HCT116 (cell line): ENCODE measurements at regions not wholly inside any gene's neighbourhood (a gene's known extent, or its start where the extent isn't known, plus 50 kb on each side); places are given as distances from the start of the nearest gene placed in this dataset.

Source experiments
- ATAC-seq: fragments of 200-7000 bp; cut with Tn5 transposase; 2 replicates; pipeline ENCODE4 v1.9.1; 2020; ENCODE audit warnings: mild to moderate bottlenecking, moderate library complexity
- BruUV-seq: library from RNA; stranded (reverse); fragments of 400-500 nt; replicated peaks from 2 replicates; lab custom pipeline; 2021; lab: Mats Ljungman, UMichigan
- CTCF ChIA-PET: fragments of 300-600 bp; sonication (Branson Sonifier 250); formaldehyde crosslinking; loops from one replicate; lab custom pipeline; 2021; ENCODE audit warnings: antibody characterized with exemption; lab: Charles Lee
- POLR2A ChIA-PET: fragments of 300-600, 350-600 bp; sonication (Branson Sonifier 250); formaldehyde crosslinking; loops from one replicate; lab custom pipeline; 2021; ENCODE audit warnings: antibody characterized with exemption; lab: Charles Lee
- RAD21 ChIA-PET, 2 experiments: fragments of 300-600 bp; sonication (Branson Sonifier 250); formaldehyde crosslinking; loops; one replicate each; lab custom pipeline; 2023; ENCODE audit warnings: low total read pairs in 2 of 2; ENCODE audit not compliant: uncharacterized antibody in 2 of 2, unreplicated experiment in 2 of 2, low non-redundant PET in 1 of 2; lab: Charles Lee
- DNase-seq: peaks from one replicate; pipeline ENCODE4 v3.0.0-alpha.2; 2010; ENCODE audit warnings: low read depth, low spot score
- H2AFZ ChIP-seq: fragments of 200-600 bp; shearing (Covaris generic), sonication (generic); 2 replicates; pipeline ENCODE4 v1.6.1; 2017; ENCODE audit warnings: low read depth, mixed run types, mixed read lengths, antibody characterized with exemption, low read length; ENCODE audit not compliant: poor library complexity, severe bottlenecking
- H3K27ac ChIP-seq: 2 replicates; pipeline ENCODE4 v1.5.1; 2012; ENCODE audit warnings: low read depth, low read length
- H3K27me3 ChIP-seq: fragments of 200-600 bp; sonication (generic); 2 replicates; pipeline ENCODE4 v1.6.1; 2016; ENCODE audit warnings: mixed run types, low read length, mixed read lengths; ENCODE audit not compliant: insufficient read depth
- H3K36me3 ChIP-seq, 2 experiments: fragments of 200-500 bp in 1 of 2; fragments of 200-600 bp in 1 of 2; sonication (Bioruptor generic) in 1 of 2; sonication (generic) in 1 of 2; 2 replicates each; pipeline versions ENCODE4 v1.5.1 to v1.6.1; 2014 to 2016; ENCODE audit warnings: low read length in 2 of 2, inconsistent platforms in 1 of 2, mixed read lengths in 1 of 2, mixed run types in 1 of 2; ENCODE audit not compliant: insufficient read depth in 2 of 2, control insufficient read depth in 1 of 2
- H3K4me1 ChIP-seq, 2 experiments: fragments of 200-600 bp in 1 of 2; sonication (generic) in 1 of 2; 2 replicates each; pipeline versions ENCODE4 v1.5.1 to v1.6.1; 2012 to 2017; ENCODE audit warnings: low read length in 2 of 2, inconsistent platforms in 1 of 2, mild to moderate bottlenecking in 1 of 2, mixed read lengths in 1 of 2, mixed run types in 1 of 2, moderate library complexity in 1 of 2; ENCODE audit not compliant: insufficient read depth in 2 of 2, control insufficient read depth in 1 of 2
- H3K4me2 ChIP-seq: fragments of 200-600 bp; sonication (generic); 2 replicates; pipeline ENCODE4 v1.6.1; 2017; ENCODE audit warnings: mixed run types, low read length, mixed read lengths
- H3K4me3 ChIP-seq, 2 experiments: fragments of 200-600 bp in 1 of 2; sonication (generic) in 1 of 2; replicated peaks in 1 of 2; 2 replicates each; pipeline ENCODE4 v1.5.1; 2011 to 2016; ENCODE audit warnings: low read length in 2 of 2, control low read depth in 1 of 2, low read depth in 1 of 2, mild to moderate bottlenecking in 1 of 2, mixed read lengths in 1 of 2, mixed run types in 1 of 2
- H3K79me2 ChIP-seq: fragments of 200-600 bp; sonication (generic); 2 replicates; pipeline ENCODE4 v1.6.1; 2017; ENCODE audit warnings: mild to moderate bottlenecking, mixed run types, low read length, moderate library complexity, mixed read lengths; ENCODE audit not compliant: insufficient read depth
- H3K9ac ChIP-seq: fragments of 200-600 bp; sonication (generic); 2 replicates; pipeline ENCODE4 v1.6.1; 2016; ENCODE audit warnings: low read length, mixed read lengths
- H3K9me2 ChIP-seq: fragments of 200-600 bp; sonication (generic), shearing (Covaris generic); 2 replicates; pipeline ENCODE4 v1.6.1; 2017; ENCODE audit warnings: mixed run types, mild to moderate bottlenecking, moderate library complexity; ENCODE audit not compliant: insufficient read depth
- H3K9me3 ChIP-seq, 2 experiments: fragments of 200-500 bp in 1 of 2; fragments of 200-600 bp in 1 of 2; sonication (Bioruptor generic) in 1 of 2; sonication (generic) in 1 of 2; 2 replicates each; pipeline ENCODE4 v1.6.1; 2014 to 2017; ENCODE audit warnings: low read length in 2 of 2, mixed read lengths in 2 of 2, inconsistent platforms in 1 of 2, low read depth in 1 of 2, mild to moderate bottlenecking in 1 of 2, mixed run types in 1 of 2, moderate library complexity in 1 of 2; ENCODE audit not compliant: control insufficient read depth in 1 of 2, insufficient read depth in 1 of 2
- H4K20me1 ChIP-seq: fragments of 200-600 bp; sonication (generic), shearing (Covaris generic); 2 replicates; pipeline ENCODE4 v1.6.1; 2017; ENCODE audit warnings: mixed run types, mild to moderate bottlenecking, moderate library complexity; ENCODE audit not compliant: insufficient read depth
- EGR1 ChIP-seq: IDR thresholded peaks from 2 replicates; pipeline ENCODE4 v1.6.1; 2012; ENCODE audit warnings: low read depth
- EZH2 ChIP-seq: fragments of 200-600 bp; sonication (generic); IDR thresholded peaks from 2 replicates; pipeline ENCODE4 v1.6.1; 2017; ENCODE audit warnings: antibody characterized with exemption, mixed run types
- EZH2phosphoT487 ChIP-seq: fragments of 200-600 bp; IDR thresholded peaks from 2 replicates; pipeline ENCODE4 v1.6.1; 2018; ENCODE audit warnings: antibody characterized with exemption, borderline replicate concordance
- POLR2A ChIP-seq: IDR thresholded peaks from 2 replicates; pipeline ENCODE4 v1.7.0; 2011; ENCODE audit warnings: borderline replicate concordance; ENCODE audit not compliant: insufficient read depth, insufficient read length; ENCODE audit errors: extremely low read depth
- POLR2AphosphoS5 ChIP-seq: IDR thresholded peaks from 2 replicates; pipeline ENCODE4 v1.6.1; 2011; ENCODE audit warnings: mild to moderate bottlenecking, low read depth, low read length, moderate library complexity
- RAD21 ChIP-seq: IDR thresholded peaks from 2 replicates; pipeline ENCODE4 v1.6.1; 2012; ENCODE audit warnings: low read depth, mild to moderate bottlenecking
- SIN3A ChIP-seq: IDR thresholded peaks from 2 replicates; pipeline ENCODE4 v1.6.1; 2012; ENCODE audit warnings: low read depth
- SP1 ChIP-seq: IDR thresholded peaks from 2 replicates; pipeline ENCODE4 v1.6.1; 2012; ENCODE audit warnings: low read depth
- YY1 ChIP-seq: IDR thresholded peaks from 2 replicates; pipeline ENCODE4 v1.6.1; 2011; ENCODE audit warnings: low read length, low read depth, moderate library complexity, mild to moderate bottlenecking; ENCODE audit not compliant: insufficient replicate concordance; ENCODE audit errors: extremely low read depth
- ZNF274 ChIP-seq: fragments of 200-500 bp; sonication (Bioruptor generic); IDR thresholded peaks from 2 replicates; pipeline ENCODE4 v1.6.1; 2014; ENCODE audit warnings: mild to moderate bottlenecking, low read depth, low read length, inconsistent platforms
- intact Hi-C: fragments of 100-400 bp; cut with micrococcal nuclease; formaldehyde crosslinking; loops from 2 replicates; pipeline ENCODE4 v1.10.0; 2022
- TF ChIP-seq, protein P1 (sequence below), 3 experiments: fragments of 200-600 bp in 1 of 3; sonication (generic) in 1 of 3; IDR thresholded peaks in 2 of 3; conservative IDR thresholded peaks in 1 of 3; 2 replicates each; pipeline ENCODE4 v1.5.1; 2012 to 2017; ENCODE audit warnings: low read depth in 2 of 3, low read length in 2 of 3, antibody characterized with exemption in 1 of 3, borderline replicate concordance in 1 of 3, control low read depth in 1 of 3, mild to moderate bottlenecking in 1 of 3, mixed read lengths in 1 of 3, mixed run types in 1 of 3, moderate library complexity in 1 of 3; ENCODE audit not compliant: insufficient read depth in 1 of 3
- TF ChIP-seq, protein P2 (sequence below): IDR thresholded peaks from 2 replicates; pipeline ENCODE4 v1.6.1; 2012; ENCODE audit warnings: low read depth
- TF ChIP-seq, protein P3 (sequence below): IDR thresholded peaks from 2 replicates; pipeline ENCODE4 v1.6.1; 2012

DNA sequence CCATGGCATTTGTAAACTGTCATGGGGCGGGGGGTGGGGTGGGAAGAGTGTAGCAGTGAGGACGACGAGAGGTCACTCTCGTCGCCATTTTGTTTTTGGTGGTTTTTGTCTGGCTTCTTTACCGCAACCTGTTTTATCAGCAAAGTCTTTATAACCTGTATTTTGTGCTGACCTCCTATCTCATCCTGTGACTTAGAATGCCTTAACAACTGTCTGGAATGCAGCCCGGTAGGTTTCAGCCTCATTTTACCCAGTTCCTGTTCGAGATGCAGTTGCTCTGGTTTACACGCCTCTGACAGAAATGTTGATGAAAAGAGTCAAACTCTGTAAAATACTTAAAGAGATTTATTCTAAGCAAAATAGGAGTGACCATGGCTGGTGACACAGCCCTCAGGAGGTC, 852.0 kb downstream of the DACH1 start:
- TF ChIP-seq EZH2phosphoT487, result no peak
- TF ChIP-seq RAD21, result no peak
- TF ChIP-seq, protein P1, sequence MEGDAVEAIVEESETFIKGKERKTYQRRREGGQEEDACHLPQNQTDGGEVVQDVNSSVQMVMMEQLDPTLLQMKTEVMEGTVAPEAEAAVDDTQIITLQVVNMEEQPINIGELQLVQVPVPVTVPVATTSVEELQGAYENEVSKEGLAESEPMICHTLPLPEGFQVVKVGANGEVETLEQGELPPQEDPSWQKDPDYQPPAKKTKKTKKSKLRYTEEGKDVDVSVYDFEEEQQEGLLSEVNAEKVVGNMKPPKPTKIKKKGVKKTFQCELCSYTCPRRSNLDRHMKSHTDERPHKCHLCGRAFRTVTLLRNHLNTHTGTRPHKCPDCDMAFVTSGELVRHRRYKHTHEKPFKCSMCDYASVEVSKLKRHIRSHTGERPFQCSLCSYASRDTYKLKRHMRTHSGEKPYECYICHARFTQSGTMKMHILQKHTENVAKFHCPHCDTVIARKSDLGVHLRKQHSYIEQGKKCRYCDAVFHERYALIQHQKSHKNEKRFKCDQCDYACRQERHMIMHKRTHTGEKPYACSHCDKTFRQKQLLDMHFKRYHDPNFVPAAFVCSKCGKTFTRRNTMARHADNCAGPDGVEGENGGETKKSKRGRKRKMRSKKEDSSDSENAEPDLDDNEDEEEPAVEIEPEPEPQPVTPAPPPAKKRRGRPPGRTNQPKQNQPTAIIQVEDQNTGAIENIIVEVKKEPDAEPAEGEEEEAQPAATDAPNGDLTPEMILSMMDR (IDR thresholded peaks at IDR 0.05 in 2 of 3, conservative IDR thresholded peaks at IDR 0.05 in 1 of 3; ENCODE audit: borderline replicate concordance in 1 of 3, insufficient read depth in 1 of 3, low read depth in 2 of 3, low read length in 2 of 3), result no peak
- no peak for TF ChIP-seq SIN3A
- no peak for TF ChIP-seq SP1
- TF ChIP-seq ZNF274, result no peak
- TF ChIP-seq YY1, result no peak
- no peak for TF ChIP-seq EZH2
- TF ChIP-seq, protein P2, sequence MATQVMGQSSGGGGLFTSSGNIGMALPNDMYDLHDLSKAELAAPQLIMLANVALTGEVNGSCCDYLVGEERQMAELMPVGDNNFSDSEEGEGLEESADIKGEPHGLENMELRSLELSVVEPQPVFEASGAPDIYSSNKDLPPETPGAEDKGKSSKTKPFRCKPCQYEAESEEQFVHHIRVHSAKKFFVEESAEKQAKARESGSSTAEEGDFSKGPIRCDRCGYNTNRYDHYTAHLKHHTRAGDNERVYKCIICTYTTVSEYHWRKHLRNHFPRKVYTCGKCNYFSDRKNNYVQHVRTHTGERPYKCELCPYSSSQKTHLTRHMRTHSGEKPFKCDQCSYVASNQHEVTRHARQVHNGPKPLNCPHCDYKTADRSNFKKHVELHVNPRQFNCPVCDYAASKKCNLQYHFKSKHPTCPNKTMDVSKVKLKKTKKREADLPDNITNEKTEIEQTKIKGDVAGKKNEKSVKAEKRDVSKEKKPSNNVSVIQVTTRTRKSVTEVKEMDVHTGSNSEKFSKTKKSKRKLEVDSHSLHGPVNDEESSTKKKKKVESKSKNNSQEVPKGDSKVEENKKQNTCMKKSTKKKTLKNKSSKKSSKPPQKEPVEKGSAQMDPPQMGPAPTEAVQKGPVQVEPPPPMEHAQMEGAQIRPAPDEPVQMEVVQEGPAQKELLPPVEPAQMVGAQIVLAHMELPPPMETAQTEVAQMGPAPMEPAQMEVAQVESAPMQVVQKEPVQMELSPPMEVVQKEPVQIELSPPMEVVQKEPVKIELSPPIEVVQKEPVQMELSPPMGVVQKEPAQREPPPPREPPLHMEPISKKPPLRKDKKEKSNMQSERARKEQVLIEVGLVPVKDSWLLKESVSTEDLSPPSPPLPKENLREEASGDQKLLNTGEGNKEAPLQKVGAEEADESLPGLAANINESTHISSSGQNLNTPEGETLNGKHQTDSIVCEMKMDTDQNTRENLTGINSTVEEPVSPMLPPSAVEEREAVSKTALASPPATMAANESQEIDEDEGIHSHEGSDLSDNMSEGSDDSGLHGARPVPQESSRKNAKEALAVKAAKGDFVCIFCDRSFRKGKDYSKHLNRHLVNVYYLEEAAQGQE, result no peak
- TF ChIP-seq POLR2AphosphoS5, result no peak
- TF ChIP-seq POLR2A, result no peak
- no peak for TF ChIP-seq EGR1
- TF ChIP-seq, protein P3, sequence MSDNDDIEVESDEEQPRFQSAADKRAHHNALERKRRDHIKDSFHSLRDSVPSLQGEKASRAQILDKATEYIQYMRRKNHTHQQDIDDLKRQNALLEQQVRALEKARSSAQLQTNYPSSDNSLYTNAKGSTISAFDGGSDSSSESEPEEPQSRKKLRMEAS, result no peak
- no peak overlapping the region for H3K4me2 ChIP-seq
- no peak overlapping the region for H2AFZ ChIP-seq
- ChIA-PET CTCF (no interaction called here), RAD21 (no interaction called here), POLR2A (no interaction called here)
- H3K79me2 ChIP-seq, result no peaks in the 10 kb centered on the region
- ATAC-seq (no peak), DNase-seq (no peak)
- H3K36me3 ChIP-seq, result no peaks in the 10 kb centered on the region
- H3K4me1 ChIP-seq, result no peaks in the 10 kb centered on the region
- no peaks in the 10 kb centered on the region for H4K20me1 ChIP-seq
- H3K27ac ChIP-seq, result no peak overlapping the region
- no peak overlapping the region for H3K4me3 ChIP-seq
- H3K9me2 ChIP-seq, result no peaks in the 10 kb centered on the region
- intact Hi-C loops, result no loop called here
- no peaks in the 10 kb centered on the region for H3K9me3 ChIP-seq
- no peak overlapping the region for H3K9ac ChIP-seq
- no TSS peak for BruUV-seq
- H3K27me3 ChIP-seq, result no peaks in the 10 kb centered on the region
